ENCODE measurements at regions not wholly inside any gene's neighbourhood (a gene's known extent, or its start where the extent isn't known, plus 50 kb on each side); places are given as distances from the start of the nearest gene placed in this dataset.

DNA sequence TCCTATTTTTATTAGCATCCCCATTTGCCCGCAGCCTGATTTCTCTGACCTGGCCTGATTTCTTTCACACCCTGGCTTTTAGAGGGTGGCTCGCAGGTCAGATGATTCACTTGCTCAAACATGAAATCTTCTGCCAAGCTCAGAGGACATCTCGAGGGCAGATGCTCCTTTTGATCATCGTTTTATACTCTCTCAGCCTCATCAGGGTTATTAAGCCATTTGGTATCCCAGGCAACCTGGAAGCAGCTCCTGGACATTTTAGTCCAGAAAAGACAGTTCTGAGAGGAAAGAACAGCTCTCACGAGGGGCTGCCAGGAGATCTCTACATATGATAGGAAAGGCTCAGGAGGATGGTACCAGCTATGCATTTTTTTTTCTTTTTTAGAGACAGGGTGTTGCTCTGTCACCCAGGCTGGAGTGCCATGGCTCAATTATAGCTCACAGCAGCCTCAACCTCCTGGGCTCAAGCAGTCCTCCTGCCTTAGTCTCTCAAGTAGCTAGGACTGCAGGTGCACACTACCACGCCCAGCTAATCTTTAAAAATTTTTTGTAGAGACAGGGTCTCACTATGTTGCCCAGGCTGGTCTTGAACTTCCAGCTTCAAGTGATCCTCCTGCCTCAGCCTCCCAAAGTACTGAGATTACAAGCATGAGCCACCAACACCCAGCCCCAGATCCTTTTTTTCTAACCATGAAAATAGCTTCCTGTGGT, 165.4 kb downstream of the KATNAL1 start:
- no peaks in the 10 kb centered on the region for H3K36me3 ChIP-seq (ENCODE audit: low read depth, missing control alignments)
- no peaks in the 10 kb centered on the region for H3K9me3 ChIP-seq
- no peak for DNase-seq
- no peaks in the 10 kb centered on the region for H3K4me1 ChIP-seq
- H3K27ac ChIP-seq: no peak overlapping the region
- intact Hi-C loops (cut with DNase I; ENCODE audit: low total_unique reads): no loop called here
- H3K4me3 ChIP-seq: no peak overlapping the region
- no peaks in the 10 kb centered on the region for H3K27me3 ChIP-seq
- 74 to 79% methylated on average over 6 of the region's 6 CpGs for WGBS, 2 donors
- no peak for TF ChIP-seq POLR2A (IDR thresholded peaks at IDR 0.05)
- TF ChIP-seq, protein P1, sequence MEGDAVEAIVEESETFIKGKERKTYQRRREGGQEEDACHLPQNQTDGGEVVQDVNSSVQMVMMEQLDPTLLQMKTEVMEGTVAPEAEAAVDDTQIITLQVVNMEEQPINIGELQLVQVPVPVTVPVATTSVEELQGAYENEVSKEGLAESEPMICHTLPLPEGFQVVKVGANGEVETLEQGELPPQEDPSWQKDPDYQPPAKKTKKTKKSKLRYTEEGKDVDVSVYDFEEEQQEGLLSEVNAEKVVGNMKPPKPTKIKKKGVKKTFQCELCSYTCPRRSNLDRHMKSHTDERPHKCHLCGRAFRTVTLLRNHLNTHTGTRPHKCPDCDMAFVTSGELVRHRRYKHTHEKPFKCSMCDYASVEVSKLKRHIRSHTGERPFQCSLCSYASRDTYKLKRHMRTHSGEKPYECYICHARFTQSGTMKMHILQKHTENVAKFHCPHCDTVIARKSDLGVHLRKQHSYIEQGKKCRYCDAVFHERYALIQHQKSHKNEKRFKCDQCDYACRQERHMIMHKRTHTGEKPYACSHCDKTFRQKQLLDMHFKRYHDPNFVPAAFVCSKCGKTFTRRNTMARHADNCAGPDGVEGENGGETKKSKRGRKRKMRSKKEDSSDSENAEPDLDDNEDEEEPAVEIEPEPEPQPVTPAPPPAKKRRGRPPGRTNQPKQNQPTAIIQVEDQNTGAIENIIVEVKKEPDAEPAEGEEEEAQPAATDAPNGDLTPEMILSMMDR (IDR thresholded peaks at IDR 0.05): no peak

DNA sequence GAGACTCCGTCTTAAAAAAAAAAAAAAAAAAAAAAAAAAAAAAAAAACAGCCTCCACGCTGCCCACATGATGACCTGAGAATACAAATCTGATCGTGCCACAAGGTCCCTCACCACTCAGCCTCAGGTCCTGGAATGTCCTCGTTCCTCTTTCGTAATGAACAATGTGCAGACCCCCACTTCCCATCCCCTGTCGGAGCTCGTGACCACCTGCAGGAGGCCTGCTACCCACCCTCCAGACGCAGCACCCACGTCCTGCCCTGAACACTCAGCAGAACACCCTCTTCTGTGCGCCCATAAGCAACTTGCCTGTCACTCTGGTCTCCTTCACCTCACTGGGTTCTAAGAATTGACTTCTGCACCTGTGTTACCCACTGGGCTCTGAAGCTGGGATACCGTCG, 166.4 kb downstream of the KATNAL1 start:
- 69 to 75% methylated on average over 12 of the region's 12 CpGs for WGBS, 2 donors
- TF ChIP-seq POLR2A (IDR thresholded peaks at IDR 0.05): no peak
- TF ChIP-seq, protein P1 (IDR thresholded peaks at IDR 0.05): no peak
- no peak overlapping the region for H3K4me3 ChIP-seq
- no peaks in the 10 kb centered on the region for H3K27me3 ChIP-seq
- no peak for DNase-seq
- no peak overlapping the region for H3K27ac ChIP-seq
- intact Hi-C loops (cut with DNase I; ENCODE audit: low total_unique reads): no loop called here
- no peaks in the 10 kb centered on the region for H3K36me3 ChIP-seq (ENCODE audit: low read depth, missing control alignments)
- H3K4me1 ChIP-seq: no peaks in the 10 kb centered on the region
- no peaks in the 10 kb centered on the region for H3K9me3 ChIP-seq

DNA sequence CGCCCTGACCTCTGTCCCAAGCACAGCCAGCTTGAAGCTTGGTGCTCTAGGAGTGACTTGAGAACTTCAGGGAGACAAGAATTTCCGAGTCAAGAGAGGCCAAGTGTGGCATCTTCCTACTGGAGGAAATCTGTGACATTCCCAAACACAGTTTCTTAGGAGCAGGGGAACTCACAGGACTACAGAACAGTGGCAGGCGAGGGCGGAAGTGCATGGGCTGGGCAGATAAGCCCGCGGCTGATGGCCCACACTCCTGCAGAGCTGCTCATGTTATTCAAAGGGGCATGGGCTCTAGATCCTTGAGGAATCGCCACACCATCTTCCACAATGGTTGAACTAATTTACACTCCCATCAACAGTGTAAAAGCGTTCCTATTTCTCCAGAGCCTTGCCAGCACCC, 168.8 kb downstream of the KATNAL1 start:
- 77 to 83% methylated on average over 8 of the region's 8 CpGs for whole genome bisulfite sequencing, 2 donors
- Histone ChIP-seq H3K27ac (no peak overlapping the region), H3K4me3 (no peak overlapping the region), H3K9me3 (no peaks in the 10 kb centered on the region), H3K4me1 (peaks cover 6% of the 10 kb centered on the region), H3K27me3 (no peaks in the 10 kb centered on the region), H3K36me3 (ENCODE audit: low read depth, missing control alignments) (no peaks in the 10 kb centered on the region)
- TF ChIP-seq, protein P1 (IDR thresholded peaks at IDR 0.05): no peak
- no peak for TF ChIP-seq POLR2A (IDR thresholded peaks at IDR 0.05)
- intact Hi-C loops (cut with DNase I; ENCODE audit: low total_unique reads): no loop called here
- DNase-seq: no peak

DNA sequence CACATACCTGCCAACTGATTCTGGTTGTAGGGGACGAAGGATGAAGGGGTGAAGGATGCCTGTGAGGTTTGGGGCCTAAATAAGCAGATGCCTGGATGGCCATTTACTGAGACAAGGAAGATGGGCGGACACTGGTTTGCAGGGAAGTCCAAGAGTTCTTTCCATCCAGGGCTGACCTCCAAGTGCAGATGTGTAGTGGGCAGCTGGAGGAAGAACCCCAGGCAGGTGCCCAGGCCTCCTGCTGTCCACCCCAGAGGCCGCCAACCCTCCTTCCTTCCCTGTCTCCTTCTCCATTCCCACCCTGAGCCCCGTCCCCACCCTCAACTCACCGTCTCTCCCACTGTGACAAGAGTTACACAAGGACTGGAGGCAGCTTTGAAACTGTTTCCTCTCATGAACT, 171.5 kb downstream of the KATNAL1 start:
- Histone ChIP-seq H3K36me3 (ENCODE audit: low read depth, missing control alignments) (no peaks in the 10 kb centered on the region), H3K4me3 (no peak overlapping the region), H3K4me1 (peaks cover 9% of the 10 kb centered on the region), H3K27ac (no peak overlapping the region), H3K9me3 (no peaks in the 10 kb centered on the region), H3K27me3 (no peaks in the 10 kb centered on the region)
- intact Hi-C loops (cut with DNase I; ENCODE audit: low total_unique reads): no loop called here
- no peak for DNase-seq
- TF ChIP-seq POLR2A (IDR thresholded peaks at IDR 0.05): no peak
- TF ChIP-seq, protein P1 (IDR thresholded peaks at IDR 0.05): no peak
- WGBS, 2 donors: 93 to 96% methylated on average over 5 of the region's 5 CpGs

DNA sequence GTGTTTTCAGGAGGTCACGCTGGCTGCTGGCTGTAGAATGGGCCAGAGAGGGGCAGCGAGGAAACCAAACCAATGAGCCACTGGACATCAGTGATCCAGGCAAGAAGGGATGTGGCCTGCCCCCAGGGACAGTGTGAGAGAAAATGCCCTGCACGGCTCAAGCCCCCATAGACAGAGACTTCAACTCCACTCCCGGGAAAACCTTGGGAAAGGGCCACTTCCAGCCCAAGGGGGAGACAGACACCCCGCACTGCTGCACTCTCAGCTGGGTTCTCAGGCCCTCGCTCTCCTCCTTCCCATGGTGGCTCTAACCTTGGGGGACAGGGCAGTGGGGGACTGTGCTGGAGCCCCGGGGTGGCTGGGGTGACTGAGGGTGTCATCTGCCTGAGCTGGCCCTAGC, 172.0 kb downstream of the KATNAL1 start:
- 60 to 97% methylated on average over 2 to 7 of the region's 7 CpGs for WGBS, 2 donors
- no peaks in the 10 kb centered on the region for H3K9me3 ChIP-seq
- peaks cover 9% of the 10 kb centered on the region for H3K4me1 ChIP-seq
- no peak for DNase-seq
- no peak overlapping the region for H3K4me3 ChIP-seq
- H3K27ac ChIP-seq: no peak overlapping the region
- no peak for TF ChIP-seq POLR2A (IDR thresholded peaks at IDR 0.05)
- TF ChIP-seq, protein P1 (IDR thresholded peaks at IDR 0.05): no peak
- no peaks in the 10 kb centered on the region for H3K27me3 ChIP-seq
- no peaks in the 10 kb centered on the region for H3K36me3 ChIP-seq (ENCODE audit: low read depth, missing control alignments)
- intact Hi-C loops (cut with DNase I; ENCODE audit: low total_unique reads): no loop called here
